ENCODE measurements at regions not wholly inside any gene's neighbourhood (a gene's known extent, or its start where the extent isn't known, plus 50 kb on each side); places are given as distances from the start of the nearest gene placed in this dataset.

DNA sequence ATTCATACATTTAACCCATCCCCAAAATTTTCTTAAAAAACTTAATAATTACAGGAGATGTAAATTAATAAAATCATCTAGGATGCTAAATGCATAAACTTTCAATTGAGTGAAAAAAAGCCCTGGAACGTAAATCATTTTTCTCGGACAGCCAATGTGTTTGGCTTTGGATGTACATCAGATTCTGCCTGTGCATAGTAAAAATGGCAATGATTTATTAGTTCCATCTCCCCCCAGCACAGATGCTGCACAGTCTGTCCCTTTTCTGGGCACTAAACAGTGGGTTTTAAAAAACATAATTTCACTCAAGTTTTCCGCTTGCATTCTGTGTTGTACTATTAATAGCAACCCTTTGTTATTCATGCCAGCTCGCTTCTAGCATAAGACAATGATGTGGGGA lies 147.7 kb downstream of the TM9SF2 start:
- Histone ChIP-seq H3K27ac (no peak overlapping the region), H3K27me3 (no peaks in the 10 kb centered on the region), H3K36me3 (no peaks in the 10 kb centered on the region), H3K9me3 (no peaks in the 10 kb centered on the region), H3K4me1 (no peaks in the 10 kb centered on the region), H3K4me3 (no peak overlapping the region), H3K9ac (ENCODE audit: low read depth in 2 of 2, low read length in 2 of 2) (no peak overlapping the region)
- peak; percentile 0 for DNase-seq
- no peak for TF ChIP-seq CTCF (IDR thresholded peaks at IDR 0.05)
- intact Hi-C loops (cut with DNase I): no loop called here

- no peaks in the 10 kb centered on the region for H3K36me3 ChIP-seq
- intact Hi-C loops (cut with DNase I): no loop called here
These were observed 146.9 kb downstream of the TM9SF2 start for GRCh38 chr13:99648066-99648665.

GRCh38 chr13:99647596-99647985 lies 146.3 kb downstream of the TM9SF2 start:
- Histone ChIP-seq H3K9ac (ENCODE audit: low read depth in 2 of 2, low read length in 2 of 2) (no peak overlapping the region), H3K4me3 (no peak overlapping the region), H3K27ac (no peak overlapping the region), H3K4me1 (no peaks in the 10 kb centered on the region), H3K27me3 (no peaks in the 10 kb centered on the region), H3K9me3 (no peaks in the 10 kb centered on the region), H3K36me3 (no peaks in the 10 kb centered on the region)
- TF ChIP-seq CTCF (IDR thresholded peaks at IDR 0.05): no peak
- intact Hi-C loops (cut with DNase I): no loop called here
- peak; percentile 1 for DNase-seq

More at GRCh38 chr13:99648066-99648665, 146.9 kb downstream of the TM9SF2 start:
- Histone ChIP-seq H3K4me3 (no peak overlapping the region), H3K4me1 (no peaks in the 10 kb centered on the region), H3K27ac (no peak overlapping the region), H3K27me3 (no peaks in the 10 kb centered on the region), H3K9ac (ENCODE audit: low read depth in 2 of 2, low read length in 2 of 2) (no peak overlapping the region), H3K9me3 (no peaks in the 10 kb centered on the region)
- DNase-seq: no peak
- TF ChIP-seq CTCF (IDR thresholded peaks at IDR 0.05): no peak

DNA sequence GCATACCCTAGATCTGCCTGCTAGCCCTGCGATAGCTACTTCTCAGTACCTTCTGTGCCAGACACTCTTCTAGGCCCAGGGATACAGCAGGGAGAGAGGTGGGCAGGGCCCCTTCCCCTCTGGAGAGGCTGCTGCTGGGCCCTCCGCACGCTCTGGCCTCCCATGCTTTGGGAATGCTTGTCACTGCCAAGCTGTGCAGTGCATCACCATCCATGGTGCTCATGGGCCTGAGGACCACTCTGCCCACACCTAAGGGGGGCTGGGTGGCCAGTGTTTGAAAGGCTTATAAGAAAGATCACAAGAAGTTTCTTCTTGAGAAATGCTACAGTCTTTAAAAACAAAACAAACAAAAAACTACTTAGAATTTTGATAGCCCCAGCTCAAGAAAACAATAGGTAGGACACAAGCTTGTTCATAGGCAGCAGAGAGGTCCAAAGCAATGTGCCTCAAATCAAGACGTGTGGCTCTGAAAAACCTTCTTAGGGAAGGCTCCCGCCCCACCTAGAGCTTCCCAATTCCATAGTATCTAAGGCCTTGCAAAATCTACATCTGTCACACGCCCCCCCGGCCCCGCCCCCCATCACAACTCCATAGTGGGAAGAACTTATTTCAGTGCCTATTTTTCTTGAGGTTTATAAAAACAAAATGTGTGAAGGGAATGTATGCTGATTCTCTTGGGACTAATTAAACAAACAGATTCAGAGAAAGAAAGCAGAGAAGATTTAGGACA lies 145.8 kb downstream of the TM9SF2 start:
- no peaks in the 10 kb centered on the region for H3K4me1 ChIP-seq
- H3K9me3 ChIP-seq: no peaks in the 10 kb centered on the region
- intact Hi-C loops (cut with DNase I): no loop called here
- no peak overlapping the region for H3K9ac ChIP-seq (ENCODE audit: low read depth in 2 of 2, low read length in 2 of 2)
- no peak overlapping the region for H3K27ac ChIP-seq
- no peak overlapping the region for H3K4me3 ChIP-seq
- no peak for TF ChIP-seq CTCF (IDR thresholded peaks at IDR 0.05)
- DNase-seq: peak; percentile 14
- H3K36me3 ChIP-seq: no peaks in the 10 kb centered on the region
- no peaks in the 10 kb centered on the region for H3K27me3 ChIP-seq

DNA sequence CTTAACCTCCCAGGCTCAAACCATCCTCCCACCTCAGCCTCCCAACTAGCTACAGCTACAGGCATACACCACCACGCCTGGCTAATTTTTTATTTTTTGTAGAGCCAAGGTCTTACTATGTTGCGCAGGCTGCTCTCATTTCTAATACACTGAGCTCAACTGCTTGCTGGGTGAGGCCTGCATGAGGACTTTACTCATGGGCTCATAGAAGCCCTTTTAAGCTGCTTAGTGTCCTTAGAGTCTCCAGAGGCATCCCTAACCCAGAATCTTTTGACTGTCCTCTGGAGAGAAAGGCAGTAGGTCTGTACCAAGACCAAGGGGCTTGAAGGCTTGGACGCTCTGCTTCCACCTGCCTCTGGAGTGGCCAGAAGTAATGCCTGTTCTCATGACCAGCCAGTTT lies 141.6 kb downstream of the TM9SF2 start:
- Histone ChIP-seq H3K27ac (no peak overlapping the region), H3K36me3 (no peaks in the 10 kb centered on the region), H3K4me3 (no peak overlapping the region), H3K9me3 (no peaks in the 10 kb centered on the region), H3K9ac (ENCODE audit: low read depth in 2 of 2, low read length in 2 of 2) (no peak overlapping the region), H3K4me1 (no peaks in the 10 kb centered on the region), H3K27me3 (no peaks in the 10 kb centered on the region)
- no peak for TF ChIP-seq CTCF (IDR thresholded peaks at IDR 0.05)
- intact Hi-C loops (cut with DNase I): no loop called here
- no peak for DNase-seq
